VCaP (cell line): ENCODE measurements at regions not wholly inside any gene's neighbourhood (a gene's known extent, or its start where the extent isn't known, plus 50 kb on each side); places are given as distances from the start of the nearest gene placed in this dataset.

Source experiments
- H3K27ac ChIP-seq: fragments of 450-650 bp; 2 replicates; pipeline ENCODE4 v1.5.1; 2017
- CTCF ChIP-seq: fragments of 450-650 bp; conservative IDR thresholded peaks from 2 replicates; pipeline ENCODE4 v1.5.1; 2017; ENCODE audit warnings: mild to moderate bottlenecking, moderate library complexity

- TF ChIP-seq CTCF, result no peak
- no peak overlapping the region for H3K27ac ChIP-seq
Observed at GRCh38 chr10:123568751-123569150, 97.4 kb upstream of the GPR26 start.

- no peak overlapping the region for H3K27ac ChIP-seq
- no peak for TF ChIP-seq CTCF
Observed at GRCh38 chr10:123569436-123570035, 96.6 kb upstream of the GPR26 start.

- no peak overlapping the region for H3K27ac ChIP-seq
- no peak for TF ChIP-seq CTCF
Observed at GRCh38 chr10:123570051-123570897, 95.9 kb upstream of the GPR26 start.

GRCh38 chr10:123570898-123571515 is 95.1 kb upstream of the GPR26 start:
- TF ChIP-seq CTCF, result no peak
- no peak overlapping the region for H3K27ac ChIP-seq

GRCh38 chr10:123571978-123572377 is 94.2 kb upstream of the GPR26 start:
- H3K27ac ChIP-seq, result no peak overlapping the region
- no peak for TF ChIP-seq CTCF

GRCh38 chr10:123573236-123574108 is 92.7 kb upstream of the GPR26 start:
- peak; percentile 77 for TF ChIP-seq CTCF
- no peak overlapping the region for H3K27ac ChIP-seq
